ENCODE measurements at regions not wholly inside any gene's neighbourhood (a gene's known extent, or its start where the extent isn't known, plus 50 kb on each side); places are given as distances from the start of the nearest gene placed in this dataset.
"Not testable (repeated sequence)": the region's sequence is repeated elsewhere in the genome, so short reads cannot be mapped to it uniquely, and the experiment has no call there.

- no peak overlapping the region for H3K27ac Mint-ChIP-seq
- no peaks in the 10 kb centered on the region for H3K36me3 Mint-ChIP-seq
- no peaks in the 10 kb centered on the region for H3K4me1 Mint-ChIP-seq
- DNase-seq = no peak
- peaks cover 48 to 56% of the 10 kb centered on the region in 2 donors for H3K9me3 ChIP-seq (replicated peaks in 1 of 2; ENCODE audit: control insufficient read depth in 1 of 2, insufficient read depth in 1 of 2, low read length in 2 of 2)
- H3K4me1 ChIP-seq (ENCODE audit: control insufficient read depth in 1 of 2, insufficient read depth in 2 of 2, low read length in 2 of 2) = no peaks in the 10 kb centered on the region
- H3K27me3 ChIP-seq (ENCODE audit: control insufficient read depth in 2 of 2, insufficient read depth in 2 of 2, low read length in 2 of 2) = no peaks in the 10 kb centered on the region
- no peaks in the 10 kb centered on the region for H4K20me1 ChIP-seq (ENCODE audit: insufficient read depth, low read length)
- no peak overlapping the region for H2AFZ ChIP-seq (ENCODE audit: insufficient read depth, low read depth, low read length, poor library complexity, severe bottlenecking)
- H3K9ac ChIP-seq (ENCODE audit: insufficient read depth, low read length, poor library complexity, severe bottlenecking) = no peak overlapping the region
- TF ChIP-seq CTCF (IDR thresholded peaks at IDR 0.05) = no peak
- H3K79me2 ChIP-seq (ENCODE audit: insufficient read depth, low read length) = no peaks in the 10 kb centered on the region
- intact Hi-C loops (cut with micrococcal nuclease) = no loop called here
- H3K27ac ChIP-seq (ENCODE audit: low read depth in 1 of 2, low read length in 2 of 2) = no peak overlapping the region
- no peak overlapping the region for H3K4me3 ChIP-seq (replicated peaks in 1 of 3; ENCODE audit: low read depth in 2 of 3, low read length in 3 of 3)
- H3K27me3 Mint-ChIP-seq (ENCODE audit: low read depth in 3 of 3) = peaks cover 0 to 2% (median 0%) of the 10 kb centered on the region in 3 donors
- H3K4me3 Mint-ChIP-seq = no peak overlapping the region
- no peak overlapping the region for H3K4me2 ChIP-seq (replicated peaks; ENCODE audit: extremely low read depth, low read length, poor library complexity, severe bottlenecking)
- no CpG with 5 or more reads among the region's 2 CpGs for WGBS (ENCODE audit: insufficient coverage)
- no peaks in the 10 kb centered on the region for H3K36me3 ChIP-seq (replicated peaks in 1 of 2; ENCODE audit: control insufficient read depth in 1 of 2, insufficient read depth in 2 of 2, low read length in 2 of 2)
- H3K9me3 Mint-ChIP-seq = peaks cover 14 to 34% (median 24%) of the 10 kb centered on the region in 7 donors
Measured at GRCh38 chr14:46108228-46108627, 543.4 kb downstream of the RPL10L start.

GRCh38 chr14:46100901-46101300 lies 550.7 kb downstream of the RPL10L start:
- H3K36me3 ChIP-seq (replicated peaks in 1 of 2; ENCODE audit: control insufficient read depth in 1 of 2, insufficient read depth in 2 of 2, low read length in 2 of 2); H3K36me3 Mint-ChIP-seq; intact Hi-C loops (cut with micrococcal nuclease); H3K4me3 ChIP-seq (replicated peaks in 1 of 3; ENCODE audit: low read depth in 2 of 3, low read length in 3 of 3); H3K4me1 ChIP-seq (ENCODE audit: control insufficient read depth in 1 of 2, insufficient read depth in 2 of 2, low read length in 2 of 2); H2AFZ ChIP-seq (ENCODE audit: insufficient read depth, low read depth, low read length, poor library complexity, severe bottlenecking); H3K4me3 Mint-ChIP-seq; H3K27me3 Mint-ChIP-seq (ENCODE audit: low read depth in 3 of 3); DNase-seq; H3K9ac ChIP-seq (ENCODE audit: insufficient read depth, low read length, poor library complexity, severe bottlenecking); H3K27me3 ChIP-seq (ENCODE audit: control insufficient read depth in 2 of 2, insufficient read depth in 2 of 2, low read length in 2 of 2); H3K27ac Mint-ChIP-seq; H3K27ac ChIP-seq (ENCODE audit: low read depth in 1 of 2, low read length in 2 of 2); H3K4me1 Mint-ChIP-seq; H3K4me2 ChIP-seq (replicated peaks; ENCODE audit: extremely low read depth, low read length, poor library complexity, severe bottlenecking); H4K20me1 ChIP-seq (ENCODE audit: insufficient read depth, low read length); H3K79me2 ChIP-seq (ENCODE audit: insufficient read depth, low read length); H3K9me3 ChIP-seq (replicated peaks in 1 of 2; ENCODE audit: control insufficient read depth in 1 of 2, insufficient read depth in 1 of 2, low read length in 2 of 2): not testable (repeated sequence)
- H3K9me3 Mint-ChIP-seq = peaks cover 3 to 23% (median 12%) of the 10 kb centered on the region in 7 donors
- 71% methylated on average over 3 of the region's 8 CpGs for WGBS (ENCODE audit: insufficient coverage)

Measured in CD14-positive monocyte (primary cell).